NCI-H1694 (cell line): ENCODE measurements at regions not wholly inside any gene's neighbourhood (a gene's known extent, or its start where the extent isn't known, plus 50 kb on each side); places are given as distances from the start of the nearest gene placed in this dataset.

Source experiments
- DNase-seq: peaks from one replicate; lab custom pipeline; 2025; lab: John Stamatoyannopoulos, UW

DNA sequence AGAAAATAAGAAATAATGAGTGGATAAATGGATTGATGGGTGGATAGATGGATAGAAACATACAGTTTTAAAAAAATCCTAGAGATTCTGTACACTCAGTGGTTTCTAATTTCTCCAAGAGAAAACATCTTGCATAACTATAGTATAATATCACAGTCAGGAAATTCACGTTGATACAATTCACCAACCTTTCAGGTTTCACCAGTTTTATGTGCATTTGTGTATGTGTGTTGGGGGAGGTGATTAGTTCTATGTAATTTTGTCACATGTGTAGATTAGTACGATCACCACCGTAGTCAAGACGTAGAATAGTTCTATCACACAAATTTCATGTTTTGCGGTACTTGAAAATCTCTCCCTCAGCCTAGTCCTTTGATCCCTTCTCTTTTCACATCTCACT lies 288.2 kb upstream of the LRATD1 start:
- no peak for DNase-seq

DNA sequence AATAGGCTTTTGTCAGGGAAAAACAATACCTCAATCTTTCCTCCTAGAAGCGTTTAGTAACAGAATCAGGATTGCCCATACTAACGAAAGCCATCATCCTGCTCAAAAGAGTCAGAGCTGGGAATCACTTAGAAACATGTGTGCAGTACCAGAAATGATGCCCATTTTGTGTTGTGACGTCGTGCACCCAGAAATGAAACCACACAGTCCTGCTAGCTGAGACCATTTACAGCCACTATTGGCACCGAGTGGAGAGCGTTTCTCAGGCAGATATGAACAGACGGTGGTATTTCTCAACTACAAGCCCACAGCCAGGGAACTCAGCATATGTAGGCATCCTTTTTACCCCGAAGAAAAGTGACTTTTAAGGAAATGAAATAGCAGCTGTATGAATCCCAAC lies 284.3 kb upstream of the LRATD1 start:
- DNase-seq = no peak

DNA sequence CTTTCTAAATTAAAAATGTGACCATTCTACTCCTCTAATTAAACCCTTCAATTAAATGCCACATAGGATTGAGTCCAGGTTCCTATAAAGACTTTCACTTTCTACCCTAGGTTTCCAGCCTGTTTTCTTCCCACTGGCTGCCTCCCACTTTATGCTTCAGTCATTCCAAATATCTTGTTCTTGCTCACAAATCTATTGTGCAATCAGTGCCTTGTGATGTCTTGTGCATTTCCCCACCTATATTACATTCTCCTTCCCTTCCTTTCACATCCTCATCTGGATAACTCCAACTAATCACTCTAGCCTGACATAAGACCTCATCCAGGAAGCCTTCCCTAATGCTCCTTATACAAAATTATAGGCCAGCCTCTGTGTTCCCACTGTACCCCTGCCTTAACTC lies 281.7 kb upstream of the LRATD1 start:
- no peak for DNase-seq

DNA sequence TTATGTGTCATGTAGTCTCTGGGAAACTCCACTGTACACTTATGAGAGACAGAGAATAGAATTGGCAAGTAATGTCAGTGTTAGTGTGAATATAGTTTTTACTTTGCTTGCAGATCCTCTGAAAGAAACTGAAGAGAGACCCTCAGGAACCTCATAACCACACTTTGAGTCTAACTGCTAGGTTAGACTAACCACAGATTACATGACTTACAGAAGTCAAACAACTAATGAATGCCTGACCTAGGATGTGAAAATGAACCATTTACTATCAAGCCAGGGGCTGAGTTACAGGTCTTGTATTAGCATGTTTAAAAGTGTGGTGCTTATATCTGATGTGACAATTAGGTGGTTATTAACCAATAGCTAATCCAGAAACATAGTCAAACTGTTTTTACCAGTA lies 280.4 kb upstream of the LRATD1 start:
- DNase-seq = no peak

DNA sequence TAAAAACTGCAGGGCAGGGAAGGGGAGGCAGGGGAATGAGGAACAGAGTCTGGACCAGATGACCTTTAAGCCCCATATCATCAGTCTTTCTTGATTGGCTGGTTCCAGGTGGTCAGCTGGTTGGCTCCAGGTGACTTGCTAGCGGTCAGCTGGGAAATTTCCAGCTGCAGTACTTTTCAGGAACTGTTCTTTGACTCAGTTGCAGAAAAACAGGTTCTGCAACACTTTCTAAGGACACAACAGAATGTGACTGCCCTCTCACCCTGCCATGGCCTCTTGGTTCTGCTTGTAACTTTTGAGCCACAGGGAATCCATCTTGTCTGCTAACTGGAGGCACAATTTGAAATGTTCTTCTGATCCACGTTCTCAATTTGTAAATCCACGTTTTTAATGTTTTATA lies 278.3 kb upstream of the LRATD1 start:
- DNase-seq = no peak

DNA sequence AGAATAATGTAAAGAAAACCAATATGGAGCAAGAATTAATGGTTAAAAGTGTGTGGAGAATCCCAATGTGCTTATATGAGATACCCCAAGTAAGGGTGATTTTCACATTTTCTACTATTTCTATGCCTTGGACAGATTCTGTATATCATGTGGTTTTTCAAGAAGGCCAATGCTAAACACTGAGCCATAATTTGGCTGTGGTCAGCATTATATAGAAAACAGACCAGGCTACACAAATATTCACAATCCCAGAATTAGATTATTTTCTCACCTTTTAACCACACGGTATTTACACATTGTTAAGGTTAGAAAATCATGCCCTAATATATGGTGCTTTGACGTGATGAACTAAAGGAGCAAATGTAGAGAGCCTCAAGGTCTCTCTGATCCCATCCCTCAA lies 277.4 kb upstream of the LRATD1 start:
- DNase-seq = no peak

DNA sequence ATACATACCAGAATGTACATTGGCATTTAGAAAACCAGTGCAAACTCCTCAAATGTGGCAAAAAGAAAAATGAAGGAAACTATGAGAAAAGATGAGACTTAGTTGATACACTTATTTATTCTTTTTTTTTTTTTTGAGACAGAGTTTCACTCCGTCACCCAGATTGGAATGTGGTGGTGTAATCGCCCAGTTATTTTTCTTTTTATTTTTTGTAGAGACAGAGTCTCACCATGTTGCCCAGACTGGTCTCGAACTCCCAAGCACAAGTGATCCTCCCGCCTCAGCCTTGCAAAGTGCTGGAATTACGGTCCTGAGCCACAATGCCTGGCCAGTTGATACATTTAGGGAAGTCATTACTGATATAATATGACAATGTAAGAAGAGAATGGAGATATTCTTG lies 274.2 kb upstream of the LRATD1 start:
- DNase-seq = no peak

DNA sequence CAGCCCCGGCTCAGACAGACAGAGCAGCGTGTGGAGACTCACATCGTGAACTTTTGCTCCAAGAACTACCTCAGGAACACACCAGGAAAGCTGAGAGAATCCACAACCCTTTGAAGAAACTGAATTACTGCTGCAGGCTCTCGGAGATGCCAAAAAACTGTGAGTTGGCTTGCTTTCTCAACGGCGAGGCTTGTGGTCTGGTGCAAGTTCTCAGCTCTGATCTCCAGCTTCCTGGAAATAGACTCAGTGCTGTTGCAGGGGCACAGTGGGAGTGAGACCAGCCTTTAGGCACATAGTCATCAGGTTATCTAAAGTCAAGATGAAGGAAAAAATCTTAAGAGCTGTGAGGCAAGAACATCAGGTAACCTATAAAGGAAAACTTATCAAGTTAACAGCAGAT lies 273.7 kb upstream of the LRATD1 start:
- no peak for DNase-seq

DNA sequence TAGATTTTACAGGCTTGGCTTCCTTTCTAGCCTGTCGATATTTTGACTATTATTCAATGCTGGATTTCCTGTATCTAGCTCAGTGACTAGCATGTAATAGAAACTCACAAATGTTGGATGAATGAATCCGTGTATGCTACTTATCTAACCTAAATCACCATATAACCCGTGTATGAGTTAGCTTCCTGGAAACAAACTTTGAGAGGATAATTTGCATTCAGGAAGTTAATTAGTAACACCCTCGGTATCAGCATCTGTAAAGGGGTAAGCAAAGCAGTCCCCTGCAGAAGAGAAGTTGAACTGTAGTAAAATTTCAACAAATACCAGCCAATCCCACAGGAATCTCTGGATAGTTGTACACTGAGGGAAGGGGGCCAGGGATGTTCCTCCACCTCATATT lies 269.4 kb upstream of the LRATD1 start:
- no peak for DNase-seq

DNA sequence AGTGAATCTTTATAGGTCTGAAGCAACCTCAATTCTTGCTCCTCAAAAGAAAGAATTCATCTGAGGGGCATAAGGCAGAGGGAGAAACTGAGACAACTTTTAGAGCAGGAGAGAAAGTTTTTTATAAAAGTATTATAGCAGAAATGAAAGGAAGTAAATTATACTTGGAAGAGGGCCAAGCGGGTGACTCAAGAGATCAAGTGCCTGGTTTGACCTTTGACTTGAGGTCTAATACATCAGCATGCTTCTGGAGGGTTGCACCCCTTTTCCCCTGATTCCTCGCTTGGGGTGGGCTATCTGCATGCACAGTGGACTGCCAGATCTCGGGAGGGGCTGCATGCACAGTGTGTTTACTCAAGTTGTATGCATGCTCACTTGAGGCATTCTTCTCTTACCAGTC lies 268.5 kb upstream of the LRATD1 start:
- DNase-seq = no peak

DNA sequence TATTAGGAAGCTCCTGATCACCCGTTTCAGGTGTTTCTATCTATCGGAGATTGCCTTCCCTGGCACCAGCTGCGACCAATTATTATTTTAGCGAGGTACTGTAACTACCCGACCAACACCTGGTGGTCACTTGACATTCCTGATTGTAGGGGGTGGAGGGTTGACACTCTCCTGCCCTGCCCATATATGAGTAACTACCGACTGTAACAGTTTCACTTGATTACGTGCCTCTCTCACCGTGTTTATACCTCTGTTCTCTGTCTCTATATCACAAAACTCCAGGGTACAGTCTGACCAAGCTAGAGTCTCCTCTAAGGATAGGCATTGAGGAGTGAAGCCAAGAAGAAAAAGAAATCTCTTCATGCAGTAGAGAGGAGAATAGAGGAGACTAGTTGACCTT lies 268.0 kb upstream of the LRATD1 start:
- DNase-seq = no peak

DNA sequence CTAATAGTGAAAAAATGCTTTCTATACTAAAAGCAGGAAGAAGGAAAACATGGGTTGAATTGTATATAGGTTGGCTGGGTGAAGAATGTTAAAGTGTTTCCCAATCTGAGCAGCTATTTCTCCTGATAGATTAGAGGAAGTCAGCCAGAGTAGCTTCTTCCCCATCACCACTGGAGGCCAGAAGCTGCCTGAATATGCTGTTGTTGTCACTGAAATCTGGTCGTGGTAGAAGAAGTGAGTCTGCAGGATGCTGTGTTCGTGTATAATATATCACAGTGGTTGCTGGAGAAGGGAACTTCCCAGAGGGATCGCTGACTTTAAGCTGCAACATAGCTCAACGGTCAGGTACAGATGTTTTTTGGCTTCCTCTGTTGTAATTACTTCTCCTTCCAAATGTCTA lies 247.5 kb upstream of the LRATD1 start:
- no peak for DNase-seq

DNA sequence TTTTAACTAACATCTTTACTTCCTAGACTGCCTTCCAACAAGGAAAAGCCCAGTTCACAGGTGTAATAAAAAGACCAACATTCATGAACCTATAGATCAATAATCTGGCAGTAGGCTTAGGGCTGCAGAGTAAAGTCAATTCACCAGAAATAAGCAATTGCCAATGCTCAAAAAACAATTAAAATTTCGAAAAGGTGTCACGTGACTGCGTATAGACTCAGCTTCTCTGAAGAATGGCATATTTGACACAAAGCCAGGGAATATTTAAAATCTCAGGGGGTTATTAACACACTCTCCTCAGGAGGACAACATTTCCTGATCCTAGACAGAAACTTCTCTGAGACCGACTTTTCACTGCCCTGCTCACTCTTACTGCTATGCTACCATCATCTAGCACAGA lies 245.2 kb upstream of the LRATD1 start:
- no peak for DNase-seq

DNA sequence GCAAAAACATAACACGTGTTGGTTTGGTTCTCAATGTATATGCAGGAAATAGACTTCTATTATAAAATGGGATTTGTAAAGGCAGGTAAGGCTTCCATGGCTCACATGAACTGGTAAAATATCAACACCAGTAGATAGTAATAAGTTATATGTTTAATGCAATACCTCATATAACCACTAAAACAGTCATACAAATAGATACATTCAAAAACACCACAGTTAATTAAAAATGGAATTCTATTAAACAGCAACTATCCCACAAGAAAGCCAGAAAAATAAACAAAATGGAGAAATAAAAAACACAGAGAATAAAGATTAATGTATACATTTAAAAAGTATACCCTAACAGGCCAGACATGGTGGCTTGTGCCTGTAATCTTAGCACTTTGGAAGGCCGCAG lies 243.8 kb upstream of the LRATD1 start:
- no peak for DNase-seq

DNA sequence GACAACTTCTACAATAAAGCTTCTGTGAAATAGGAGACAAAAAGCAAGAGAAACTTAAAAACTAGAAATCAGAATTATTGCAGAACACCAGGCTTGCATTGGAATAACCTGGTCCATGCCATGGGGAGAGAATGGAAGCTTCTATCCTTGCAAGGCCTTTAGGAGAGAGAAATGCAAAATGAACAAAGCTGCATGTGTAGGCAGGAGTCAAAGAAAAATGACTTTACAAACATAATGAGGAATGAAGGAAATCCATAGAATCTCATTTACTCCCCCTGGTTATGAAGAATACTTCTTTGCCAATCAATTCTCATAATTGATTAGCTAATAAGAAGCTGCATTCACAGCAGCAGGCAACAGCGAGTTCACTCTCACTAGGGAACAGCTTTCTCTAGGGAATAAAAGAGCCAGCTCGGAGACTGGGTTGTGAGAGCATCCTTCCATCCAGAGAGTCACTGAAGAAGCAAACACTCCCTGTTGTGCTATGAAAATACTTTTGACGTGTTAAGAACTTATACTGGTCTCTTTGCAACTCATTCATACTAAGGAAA lies 235.9 kb upstream of the LRATD1 start:
- no peak for DNase-seq

DNA sequence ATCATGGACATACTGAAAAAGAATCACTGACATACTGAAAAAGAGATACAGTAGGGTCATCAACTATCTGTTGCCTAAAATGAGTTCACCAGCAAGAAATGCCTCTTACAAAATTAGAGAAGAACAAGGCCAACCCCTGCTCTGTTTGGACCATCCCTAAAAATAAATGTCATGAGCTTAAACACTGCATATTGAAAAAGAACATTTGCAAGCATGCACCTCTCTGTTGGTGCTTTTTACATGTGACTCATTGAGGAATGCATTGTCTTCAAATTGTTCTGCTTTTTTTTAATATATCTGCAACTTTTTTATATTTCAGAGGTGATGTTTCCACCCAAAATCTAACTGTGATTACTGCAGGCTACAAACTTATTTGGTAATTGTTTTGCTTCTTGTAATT lies 233.9 kb upstream of the LRATD1 start:
- DNase-seq = no peak

DNA sequence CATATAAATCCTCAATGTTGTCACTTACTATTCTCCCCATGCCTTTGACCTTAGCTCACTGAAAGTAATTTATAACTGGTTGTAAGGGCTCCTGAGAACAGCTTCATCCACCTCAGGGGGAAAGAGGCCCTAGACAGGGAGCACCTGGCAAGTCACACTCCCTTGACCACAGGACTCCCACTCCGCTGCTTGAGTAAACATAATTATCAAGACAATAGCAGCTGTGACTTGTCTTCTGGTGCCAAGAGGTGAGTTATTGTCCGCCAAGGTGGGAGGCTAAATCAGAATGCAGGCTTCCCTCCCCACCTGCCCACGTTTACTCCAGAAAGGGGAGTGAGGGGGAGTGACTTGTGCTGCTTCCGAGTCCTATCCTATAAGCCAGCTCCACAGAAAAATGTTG lies 230.6 kb upstream of the LRATD1 start:
- DNase-seq = no peak

DNA sequence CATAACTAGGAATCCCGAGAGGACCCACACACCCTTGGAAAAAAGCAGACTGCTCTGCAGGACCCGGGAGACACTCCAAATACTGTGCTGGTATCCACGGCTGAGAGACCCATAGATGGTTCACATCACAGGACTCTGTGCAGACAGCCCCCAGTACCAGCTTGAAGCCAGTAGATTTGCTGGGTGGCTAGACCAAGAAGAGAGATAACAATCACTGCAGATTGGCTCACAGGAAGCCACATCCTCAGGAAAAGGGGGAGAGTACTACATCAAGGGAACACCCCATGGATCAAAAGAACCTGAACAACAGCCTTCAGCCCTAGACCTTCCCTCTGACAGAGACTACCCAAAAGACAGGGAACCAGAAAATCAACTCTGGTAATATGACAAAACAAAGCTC lies 223.8 kb upstream of the LRATD1 start:
- no peak for DNase-seq

DNA sequence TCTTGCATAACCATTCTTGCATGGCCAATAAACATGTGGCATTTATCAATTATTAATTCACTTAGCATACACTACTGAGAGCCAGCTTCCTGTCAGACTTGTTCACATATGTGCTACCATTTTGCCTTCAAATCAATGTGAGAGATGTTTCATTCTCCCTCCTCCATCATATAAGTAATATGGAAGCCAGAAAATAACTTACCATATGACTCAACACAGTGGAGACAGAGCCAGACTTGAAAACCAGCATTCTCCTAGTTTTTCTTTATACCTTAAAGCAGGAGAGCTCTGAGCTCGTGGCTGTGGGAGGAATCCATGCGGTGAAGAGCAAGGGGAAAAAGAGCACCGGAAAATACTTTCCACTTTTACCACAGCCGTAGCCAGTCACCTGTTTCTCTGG lies 215.0 kb upstream of the LRATD1 start:
- DNase-seq = no peak

DNA sequence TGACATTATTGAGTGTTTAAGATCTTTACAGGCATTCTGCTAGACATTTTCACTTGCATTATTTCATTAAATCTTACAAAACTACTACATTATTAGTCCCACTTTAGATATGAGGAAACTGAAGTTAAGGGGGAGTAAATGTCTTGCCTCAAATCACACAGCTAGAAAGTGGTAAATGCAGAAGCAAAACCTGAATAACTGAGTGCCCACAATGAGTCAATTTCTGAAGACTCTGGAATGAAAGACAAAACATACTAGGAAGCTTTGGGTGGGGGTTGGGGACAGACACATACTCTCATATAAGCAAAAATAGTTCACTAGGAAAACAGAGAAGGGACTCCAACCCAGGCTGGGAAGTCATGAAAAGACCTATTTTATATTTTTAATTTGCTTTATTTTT lies 214.4 kb upstream of the LRATD1 start:
- DNase-seq = no peak

DNA sequence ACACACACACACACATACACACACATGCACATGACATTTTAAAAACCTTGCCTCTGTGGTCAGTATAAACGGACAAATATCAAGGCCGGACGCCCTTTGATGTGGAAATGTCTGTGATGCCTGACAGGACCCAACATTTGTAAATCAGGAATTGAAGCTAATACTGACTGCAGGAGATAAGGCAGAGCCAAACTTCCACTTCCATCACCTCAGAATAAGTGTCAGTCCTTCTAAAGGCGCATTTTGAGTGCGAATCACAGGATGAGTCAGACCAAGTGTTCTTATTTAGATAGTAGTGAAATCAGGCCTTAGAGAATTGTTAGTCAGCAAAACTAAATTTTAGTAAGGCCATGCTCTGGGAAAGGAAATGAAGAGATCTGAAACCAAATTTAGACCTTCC lies 211.7 kb upstream of the LRATD1 start:
- no peak for DNase-seq

DNA sequence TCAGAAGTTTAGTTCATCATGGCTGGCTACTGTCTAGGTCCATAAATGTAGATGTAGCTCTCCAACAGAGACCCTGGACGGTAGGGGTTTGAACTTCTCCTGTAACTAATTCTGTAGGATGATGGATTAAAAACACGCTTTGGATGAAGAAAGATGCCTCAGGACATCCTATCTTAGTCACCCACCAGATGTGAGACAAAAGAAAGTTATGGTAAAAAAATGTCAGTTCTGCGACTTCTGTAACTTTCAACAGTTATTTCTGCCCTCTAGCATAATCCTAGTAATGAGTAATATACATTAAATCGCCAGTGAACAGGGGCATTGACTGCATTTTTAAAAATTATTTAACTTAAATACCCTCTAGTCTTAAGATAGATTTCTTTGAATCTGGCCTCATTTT lies 210.1 kb upstream of the LRATD1 start:
- DNase-seq = no peak

DNA sequence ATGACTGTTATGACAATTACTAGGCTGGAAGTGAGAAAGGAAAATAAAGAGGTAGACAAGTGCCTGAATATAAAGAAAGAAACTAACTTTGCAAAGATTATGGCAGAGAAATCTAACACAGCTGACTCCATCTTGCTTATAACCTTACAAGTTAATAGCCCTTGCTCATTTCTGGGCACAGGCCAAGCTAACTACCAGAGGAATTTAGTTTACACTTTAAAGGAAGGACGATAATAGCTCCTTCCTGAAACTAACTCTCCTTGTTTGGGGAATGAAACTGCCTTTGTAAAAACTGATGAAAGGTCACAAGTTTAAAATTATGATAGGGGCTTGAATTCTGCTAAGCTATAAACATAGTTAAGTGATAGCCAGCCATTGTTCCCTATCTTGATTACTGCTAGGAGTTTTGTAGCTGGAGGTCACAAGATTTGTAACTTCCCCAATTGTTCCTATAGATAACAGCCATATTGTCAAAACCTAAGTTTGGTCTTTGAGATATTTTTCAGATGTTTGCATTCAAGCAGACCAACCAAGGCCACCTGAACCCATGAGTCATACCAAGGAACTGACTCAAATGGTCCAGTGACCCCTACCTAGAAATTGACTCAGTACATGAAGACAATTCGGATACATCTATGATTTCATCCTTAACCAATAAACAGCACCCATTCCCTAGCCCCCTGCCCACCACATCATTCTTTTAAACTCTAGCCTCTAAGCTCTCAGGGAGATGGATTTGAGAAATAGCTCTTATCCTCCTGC lies 209.2 kb upstream of the LRATD1 start:
- no peak for DNase-seq
